ENCODE measurements at regions not wholly inside any gene's neighbourhood (a gene's known extent, or its start where the extent isn't known, plus 50 kb on each side); places are given as distances from the start of the nearest gene placed in this dataset.

DNA sequence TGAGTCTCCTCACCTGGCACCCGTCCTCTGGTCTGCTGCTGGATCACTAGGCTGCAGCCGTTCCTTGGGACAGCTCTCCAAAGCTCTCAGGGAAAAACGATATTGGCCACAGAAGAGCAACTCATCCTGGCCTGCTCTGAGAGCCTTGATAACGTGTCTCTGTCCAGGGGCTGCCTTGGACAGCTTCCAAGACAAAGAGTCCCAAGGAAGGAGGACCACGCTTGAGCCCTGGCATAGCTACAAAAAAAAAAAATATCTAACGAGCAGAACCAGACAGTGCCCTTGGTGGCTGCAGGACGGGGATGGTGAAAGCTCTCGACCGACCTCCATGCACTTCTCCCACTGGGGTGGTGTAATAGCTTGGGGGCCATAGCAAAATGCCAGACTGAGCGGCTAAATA is 589.6 kb downstream of the NPHP4 start:
- in situ Hi-C loops (cut with MboI; ENCODE audit: low pct_ligation_motif_present in 1 of 4, low pct_unique_long_range_greater_than_20kb in 1 of 4, low sequenced_read_pairs in 3 of 4) (no loop called here), intact Hi-C loops (cut with DNase I; ENCODE audit: low total_unique reads) (loop anchor here (10.0 kb wide), 1 partner anchor 912 kb away; no protein-coding TSS in a partner anchor)
- no peak for DNase-seq
- H3K36me3 ChIP-seq: no peaks in the 10 kb centered on the region
- no peaks in the 10 kb centered on the region for H3K4me1 ChIP-seq
- no peaks in the 10 kb centered on the region for H3K27me3 ChIP-seq
- H3K27ac ChIP-seq: no peak overlapping the region
- H3K9me3 ChIP-seq: no peaks in the 10 kb centered on the region
- no peak overlapping the region for H3K4me3 ChIP-seq
- TF ChIP-seq EP300 (IDR thresholded peaks at IDR 0.05; ENCODE audit: low read depth): no peak
- WGBS, 2 donors (ENCODE audit: low coverage in 1 of 2): 77 to 96% methylated on average over 5 to 10 of the region's 10 CpGs

DNA sequence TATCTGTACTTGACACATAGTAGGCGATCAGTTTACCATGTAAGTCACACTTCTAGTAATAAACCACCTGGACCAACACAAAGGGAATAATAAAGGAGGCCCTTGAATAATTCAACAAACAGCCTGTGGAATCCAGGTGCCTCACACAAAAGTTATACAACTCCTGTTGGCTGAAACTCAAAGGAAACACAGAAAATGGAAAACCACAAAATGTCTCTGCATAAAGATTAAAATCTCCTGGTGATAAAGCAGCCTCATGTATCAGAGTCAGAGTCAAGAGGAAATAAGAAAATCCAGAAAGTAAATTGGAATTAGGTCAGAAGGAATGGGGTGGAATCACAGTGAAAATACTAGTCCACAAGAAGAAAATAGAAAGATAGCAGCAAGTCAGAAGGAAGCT is 592.5 kb downstream of the NPHP4 start:
- Histone ChIP-seq H3K4me3 (no peak overlapping the region), H3K36me3 (no peaks in the 10 kb centered on the region), H3K9me3 (no peaks in the 10 kb centered on the region), H3K27me3 (no peaks in the 10 kb centered on the region), H3K27ac (no peak overlapping the region), H3K4me1 (no peaks in the 10 kb centered on the region)
- 31 to 56% methylated on average over 1 of the region's 1 CpG for WGBS, 2 donors (ENCODE audit: low coverage in 1 of 2)
- TF ChIP-seq, protein P1, sequence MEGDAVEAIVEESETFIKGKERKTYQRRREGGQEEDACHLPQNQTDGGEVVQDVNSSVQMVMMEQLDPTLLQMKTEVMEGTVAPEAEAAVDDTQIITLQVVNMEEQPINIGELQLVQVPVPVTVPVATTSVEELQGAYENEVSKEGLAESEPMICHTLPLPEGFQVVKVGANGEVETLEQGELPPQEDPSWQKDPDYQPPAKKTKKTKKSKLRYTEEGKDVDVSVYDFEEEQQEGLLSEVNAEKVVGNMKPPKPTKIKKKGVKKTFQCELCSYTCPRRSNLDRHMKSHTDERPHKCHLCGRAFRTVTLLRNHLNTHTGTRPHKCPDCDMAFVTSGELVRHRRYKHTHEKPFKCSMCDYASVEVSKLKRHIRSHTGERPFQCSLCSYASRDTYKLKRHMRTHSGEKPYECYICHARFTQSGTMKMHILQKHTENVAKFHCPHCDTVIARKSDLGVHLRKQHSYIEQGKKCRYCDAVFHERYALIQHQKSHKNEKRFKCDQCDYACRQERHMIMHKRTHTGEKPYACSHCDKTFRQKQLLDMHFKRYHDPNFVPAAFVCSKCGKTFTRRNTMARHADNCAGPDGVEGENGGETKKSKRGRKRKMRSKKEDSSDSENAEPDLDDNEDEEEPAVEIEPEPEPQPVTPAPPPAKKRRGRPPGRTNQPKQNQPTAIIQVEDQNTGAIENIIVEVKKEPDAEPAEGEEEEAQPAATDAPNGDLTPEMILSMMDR (IDR thresholded peaks at IDR 0.05): no peak
- in situ Hi-C loops (cut with MboI; ENCODE audit: low pct_ligation_motif_present in 1 of 4, low pct_unique_long_range_greater_than_20kb in 1 of 4, low sequenced_read_pairs in 3 of 4) (no loop called here), intact Hi-C loops (cut with DNase I; ENCODE audit: low total_unique reads) (loop anchor here (10.0 kb wide), 1 partner anchor 915 kb away; no protein-coding TSS in a partner anchor)
- no peak for DNase-seq

DNA sequence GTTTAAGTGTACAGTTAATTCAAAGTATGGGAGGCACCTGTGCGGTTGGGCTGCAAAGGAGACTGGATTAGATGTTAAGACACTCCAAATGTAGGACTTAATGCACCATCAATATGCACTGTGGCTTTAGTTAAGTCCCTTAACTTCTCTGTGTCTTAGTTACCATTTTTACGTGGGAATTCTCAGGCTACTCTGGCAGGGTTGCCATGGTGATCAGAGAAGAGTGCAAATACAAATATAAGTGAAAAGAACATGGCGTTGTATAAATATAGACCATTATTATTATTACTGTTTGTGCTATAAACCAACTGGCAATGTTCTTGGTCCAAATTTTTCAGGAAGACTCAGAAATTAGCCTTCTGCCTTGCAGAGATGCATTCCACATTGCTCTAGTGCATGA is 595.6 kb downstream of the NPHP4 start:
- no peak for DNase-seq
- no peaks in the 10 kb centered on the region for H3K27me3 ChIP-seq
- no peaks in the 10 kb centered on the region for H3K4me1 ChIP-seq
- in situ Hi-C loops (cut with MboI; ENCODE audit: low pct_ligation_motif_present in 1 of 4, low pct_unique_long_range_greater_than_20kb in 1 of 4, low sequenced_read_pairs in 3 of 4): no loop called here
- TF ChIP-seq, protein P1 (IDR thresholded peaks at IDR 0.05): no peak
- TF ChIP-seq POLR2A (IDR thresholded peaks at IDR 0.05): no peak
- no peak for TF ChIP-seq POLR2AphosphoS5 (IDR thresholded peaks at IDR 0.05)
- TF ChIP-seq EP300 (IDR thresholded peaks at IDR 0.05; ENCODE audit: low read depth): no peak
- intact Hi-C loops (cut with DNase I; ENCODE audit: low total_unique reads): no loop called here
- WGBS, 2 donors (ENCODE audit: low coverage in 1 of 2): 71 to 73% methylated on average over 3 of the region's 3 CpGs
- H3K4me3 ChIP-seq: no peak overlapping the region
- H3K27ac ChIP-seq: no peak overlapping the region
- no peaks in the 10 kb centered on the region for H3K9me3 ChIP-seq
- no peaks in the 10 kb centered on the region for H3K36me3 ChIP-seq

DNA sequence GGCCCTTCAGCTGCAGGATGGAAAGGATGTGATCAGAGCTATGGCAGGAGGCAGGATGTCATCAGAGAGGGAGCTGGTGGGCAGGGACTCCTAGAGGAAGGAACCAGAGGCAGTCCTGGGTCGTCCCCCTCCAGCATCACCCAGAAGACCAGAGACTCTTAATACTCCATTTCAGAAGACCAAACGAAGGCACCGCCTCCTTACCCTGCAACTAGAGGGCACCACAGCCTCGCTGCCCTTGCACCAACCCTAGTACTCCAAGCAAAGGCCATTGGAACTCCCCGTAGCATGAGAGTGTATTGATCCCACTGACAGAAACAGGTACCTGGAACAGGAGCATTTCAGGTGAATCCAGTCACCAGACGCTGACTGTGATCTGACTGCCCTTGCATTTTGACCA is 598.1 kb downstream of the NPHP4 start:
- Histone ChIP-seq H3K4me1 (no peaks in the 10 kb centered on the region), H3K27ac (no peak overlapping the region), H3K9me3 (no peaks in the 10 kb centered on the region), H3K36me3 (no peaks in the 10 kb centered on the region), H3K4me3 (no peak overlapping the region), H3K27me3 (peaks cover 5% of the 10 kb centered on the region)
- in situ Hi-C loops (cut with MboI; ENCODE audit: low pct_ligation_motif_present in 1 of 4, low pct_unique_long_range_greater_than_20kb in 1 of 4, low sequenced_read_pairs in 3 of 4) (no loop called here), intact Hi-C loops (cut with DNase I; ENCODE audit: low total_unique reads) (no loop called here)
- DNase-seq: no peak
- 71% methylated on average over 6 of the region's 6 CpGs; no CpG with 5 or more reads in 1 of the 2 donors for WGBS, 2 donors (ENCODE audit: low coverage in 1 of 2)
- no peak for TF ChIP-seq POLR2AphosphoS5 (IDR thresholded peaks at IDR 0.05)
- TF ChIP-seq, protein P1 (IDR thresholded peaks at IDR 0.05): no peak
- TF ChIP-seq EP300 (IDR thresholded peaks at IDR 0.05; ENCODE audit: low read depth): no peak
- no peak for TF ChIP-seq POLR2A (IDR thresholded peaks at IDR 0.05)

DNA sequence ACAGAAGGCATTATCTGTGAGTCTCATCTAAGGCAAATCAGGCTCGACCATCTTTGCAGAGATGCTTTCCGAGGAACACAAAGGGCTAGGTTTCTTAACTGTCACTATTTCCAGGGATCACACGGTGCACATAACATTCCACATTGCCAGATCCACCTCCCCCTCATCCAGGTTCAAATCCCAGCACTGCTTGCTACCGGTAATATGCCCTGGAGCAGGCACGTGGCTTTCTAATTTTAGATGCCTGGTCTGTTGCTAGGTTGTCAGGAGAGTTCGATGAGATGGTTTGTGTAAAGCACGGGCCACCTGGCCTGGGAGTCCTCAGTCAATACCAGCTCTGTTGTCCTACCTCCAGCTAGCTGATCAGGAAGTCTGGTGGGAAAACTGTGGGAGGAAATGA is 598.6 kb downstream of the NPHP4 start:
- DNase-seq: no peak
- H3K36me3 ChIP-seq: no peaks in the 10 kb centered on the region
- WGBS, 2 donors (ENCODE audit: low coverage in 1 of 2): 63% methylated on average over 7 of the region's 7 CpGs; no CpG with 5 or more reads in 1 of the 2 donors
- intact Hi-C loops (cut with DNase I; ENCODE audit: low total_unique reads): no loop called here
- H3K4me1 ChIP-seq: no peaks in the 10 kb centered on the region
- H3K9me3 ChIP-seq: no peaks in the 10 kb centered on the region
- in situ Hi-C loops (cut with MboI; ENCODE audit: low pct_ligation_motif_present in 1 of 4, low pct_unique_long_range_greater_than_20kb in 1 of 4, low sequenced_read_pairs in 3 of 4): no loop called here
- no peak overlapping the region for H3K27ac ChIP-seq
- peaks cover 8% of the 10 kb centered on the region for H3K27me3 ChIP-seq
- no peak overlapping the region for H3K4me3 ChIP-seq
- TF ChIP-seq EP300 (IDR thresholded peaks at IDR 0.05; ENCODE audit: low read depth) (no peak), POLR2A (IDR thresholded peaks at IDR 0.05) (no peak), POLR2AphosphoS5 (IDR thresholded peaks at IDR 0.05) (no peak)
- TF ChIP-seq, protein P1 (IDR thresholded peaks at IDR 0.05): no peak
